HEK293 (cell line): ENCODE measurements at regions not wholly inside any gene's neighbourhood (a gene's known extent, or its start where the extent isn't known, plus 50 kb on each side); places are given as distances from the start of the nearest gene placed in this dataset.

Experiments
- BCL11A ChIP-seq: fragments of 450-650 bp; formaldehyde crosslinking; IDR thresholded peaks from 2 replicates; pipeline ENCODE4 v1.5.1; 2016; ENCODE audit warnings: low read depth, missing biosample characterization, missing genetic modification characterization
- MEIS1 ChIP-seq: sonication (generic); formaldehyde crosslinking; IDR thresholded peaks from 2 replicates; pipeline ENCODE4 v1.8.1; 2022; ENCODE audit warnings: missing genetic modification reagents, mild to moderate bottlenecking, borderline replicate concordance
- PATZ1 ChIP-seq: fragments of 450-650 bp; formaldehyde crosslinking; IDR thresholded peaks from 2 replicates; pipeline ENCODE4 v1.5.1; 2016; ENCODE audit warnings: missing biosample characterization, missing genetic modification characterization
- TRIM28 ChIP-seq: IDR thresholded peaks from 2 replicates; pipeline ENCODE4 v1.6.1; 2011; ENCODE audit warnings: low read length, control low read depth, borderline replicate concordance
- YY1 ChIP-seq: fragments of 450-650 bp; formaldehyde crosslinking; IDR thresholded peaks from 2 replicates; pipeline ENCODE4 v1.5.1; 2018; ENCODE audit warnings: missing biosample characterization, missing genetic modification characterization
- ZBTB21 ChIP-seq: fragments of 450-650 bp; formaldehyde crosslinking; IDR thresholded peaks from 2 replicates; pipeline ENCODE4 v1.5.1; 2017; ENCODE audit warnings: missing biosample characterization, missing genetic modification characterization
- ZNF354C ChIP-seq: fragments of 450-650 bp; formaldehyde crosslinking; IDR thresholded peaks from 2 replicates; pipeline ENCODE4 v1.5.1; 2016; ENCODE audit warnings: missing biosample characterization, missing genetic modification characterization, low read depth, borderline replicate concordance
- ZNF416 ChIP-seq: fragments of 450-650 bp; formaldehyde crosslinking; IDR thresholded peaks from 2 replicates; pipeline ENCODE4 v1.5.1; 2016; ENCODE audit warnings: missing biosample characterization, missing genetic modification characterization
- ZNF48 ChIP-seq: fragments of 450-650 bp; formaldehyde crosslinking; IDR thresholded peaks from 2 replicates; pipeline ENCODE4 v1.5.1; 2016; ENCODE audit warnings: missing biosample characterization, missing genetic modification characterization
- ZNF561 ChIP-seq: fragments of 450-650 bp; IDR thresholded peaks from 2 replicates; pipeline ENCODE4 v1.5.1; 2018; ENCODE audit warnings: missing biosample characterization, missing genetic modification characterization, borderline replicate concordance
- TF ChIP-seq, protein P1 (sequence below): fragments of 450-650 bp; formaldehyde crosslinking; IDR thresholded peaks from 2 replicates; pipeline ENCODE4 v1.5.1; 2016; ENCODE audit warnings: missing biosample characterization, missing genetic modification characterization
- TF ChIP-seq, protein P2 (sequence below): fragments of 450-650 bp; formaldehyde crosslinking; IDR thresholded peaks from 2 replicates; pipeline ENCODE4 v1.5.1; 2016; ENCODE audit warnings: missing biosample characterization, missing genetic modification characterization
- TF ChIP-seq, protein P3 (sequence below): fragments of 450-650 bp; formaldehyde crosslinking; IDR thresholded peaks from 2 replicates; pipeline ENCODE4 v1.5.1; 2017; ENCODE audit warnings: missing biosample characterization, mild to moderate bottlenecking, missing genetic modification characterization, moderate library complexity
- TF ChIP-seq, protein P4 (sequence below): fragments of 450-650 bp; formaldehyde crosslinking; conservative IDR thresholded peaks from 2 replicates; pipeline ENCODE4 v1.5.1; 2016; ENCODE audit warnings: low read depth, missing biosample characterization, missing genetic modification characterization

DNA sequence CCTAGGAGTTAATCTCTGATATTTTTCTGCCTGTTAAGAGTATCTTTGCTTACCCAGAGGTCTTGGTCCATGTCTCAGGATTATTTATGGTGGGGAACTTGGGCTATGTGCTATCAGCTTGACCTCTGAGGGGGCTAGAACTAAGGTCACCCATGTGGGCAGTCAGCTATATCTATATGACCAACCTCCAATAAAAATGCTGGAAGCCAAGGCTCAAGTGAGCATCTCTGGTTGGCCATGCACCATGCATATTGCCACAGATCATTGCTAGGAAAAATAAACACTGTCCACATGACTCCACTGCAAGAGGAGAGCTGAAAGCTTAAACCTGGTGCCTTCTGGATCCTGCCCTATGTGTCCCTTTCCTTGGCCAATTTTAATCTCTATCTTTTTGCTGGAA is 196.5 kb upstream of the SLC7A11 start:
- TF ChIP-seq, protein P1, sequence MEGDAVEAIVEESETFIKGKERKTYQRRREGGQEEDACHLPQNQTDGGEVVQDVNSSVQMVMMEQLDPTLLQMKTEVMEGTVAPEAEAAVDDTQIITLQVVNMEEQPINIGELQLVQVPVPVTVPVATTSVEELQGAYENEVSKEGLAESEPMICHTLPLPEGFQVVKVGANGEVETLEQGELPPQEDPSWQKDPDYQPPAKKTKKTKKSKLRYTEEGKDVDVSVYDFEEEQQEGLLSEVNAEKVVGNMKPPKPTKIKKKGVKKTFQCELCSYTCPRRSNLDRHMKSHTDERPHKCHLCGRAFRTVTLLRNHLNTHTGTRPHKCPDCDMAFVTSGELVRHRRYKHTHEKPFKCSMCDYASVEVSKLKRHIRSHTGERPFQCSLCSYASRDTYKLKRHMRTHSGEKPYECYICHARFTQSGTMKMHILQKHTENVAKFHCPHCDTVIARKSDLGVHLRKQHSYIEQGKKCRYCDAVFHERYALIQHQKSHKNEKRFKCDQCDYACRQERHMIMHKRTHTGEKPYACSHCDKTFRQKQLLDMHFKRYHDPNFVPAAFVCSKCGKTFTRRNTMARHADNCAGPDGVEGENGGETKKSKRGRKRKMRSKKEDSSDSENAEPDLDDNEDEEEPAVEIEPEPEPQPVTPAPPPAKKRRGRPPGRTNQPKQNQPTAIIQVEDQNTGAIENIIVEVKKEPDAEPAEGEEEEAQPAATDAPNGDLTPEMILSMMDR (tag by site-specific recombination): no peak
- no peak for TF ChIP-seq BCL11A (tag by site-specific recombination)
- TF ChIP-seq, protein P2, sequence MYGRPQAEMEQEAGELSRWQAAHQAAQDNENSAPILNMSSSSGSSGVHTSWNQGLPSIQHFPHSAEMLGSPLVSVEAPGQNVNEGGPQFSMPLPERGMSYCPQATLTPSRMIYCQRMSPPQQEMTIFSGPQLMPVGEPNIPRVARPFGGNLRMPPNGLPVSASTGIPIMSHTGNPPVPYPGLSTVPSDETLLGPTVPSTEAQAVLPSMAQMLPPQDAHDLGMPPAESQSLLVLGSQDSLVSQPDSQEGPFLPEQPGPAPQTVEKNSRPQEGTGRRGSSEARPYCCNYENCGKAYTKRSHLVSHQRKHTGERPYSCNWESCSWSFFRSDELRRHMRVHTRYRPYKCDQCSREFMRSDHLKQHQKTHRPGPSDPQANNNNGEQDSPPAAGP (tag by site-specific recombination): no peak
- no peak for TF ChIP-seq ZNF416
- no peak for TF ChIP-seq ZBTB21 (tag by site-specific recombination)
- no peak for TF ChIP-seq ZNF354C (tag by site-specific recombination)
- no peak for TF ChIP-seq ZNF561 (tag by site-specific recombination)
- TF ChIP-seq, protein P3, sequence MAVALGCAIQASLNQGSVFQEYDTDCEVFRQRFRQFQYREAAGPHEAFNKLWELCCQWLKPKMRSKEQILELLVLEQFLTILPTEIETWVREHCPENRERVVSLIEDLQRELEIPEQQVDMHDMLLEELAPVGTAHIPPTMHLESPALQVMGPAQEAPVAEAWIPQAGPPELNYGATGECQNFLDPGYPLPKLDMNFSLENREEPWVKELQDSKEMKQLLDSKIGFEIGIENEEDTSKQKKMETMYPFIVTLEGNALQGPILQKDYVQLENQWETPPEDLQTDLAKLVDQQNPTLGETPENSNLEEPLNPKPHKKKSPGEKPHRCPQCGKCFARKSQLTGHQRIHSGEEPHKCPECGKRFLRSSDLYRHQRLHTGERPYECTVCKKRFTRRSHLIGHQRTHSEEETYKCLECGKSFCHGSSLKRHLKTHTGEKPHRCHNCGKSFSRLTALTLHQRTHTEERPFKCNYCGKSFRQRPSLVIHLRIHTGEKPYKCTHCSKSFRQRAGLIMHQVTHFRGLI (tag by site-specific recombination): peak; percentile 86
- no peak for TF ChIP-seq YY1 (tag by site-specific recombination)
- TF ChIP-seq MEIS1 (CRISPR knock-in tag): no peak
- 0 out of 2 replicates have a peak, but pooled peaks have one; percentile 21 for TF ChIP-seq TRIM28
- TF ChIP-seq, protein P4, sequence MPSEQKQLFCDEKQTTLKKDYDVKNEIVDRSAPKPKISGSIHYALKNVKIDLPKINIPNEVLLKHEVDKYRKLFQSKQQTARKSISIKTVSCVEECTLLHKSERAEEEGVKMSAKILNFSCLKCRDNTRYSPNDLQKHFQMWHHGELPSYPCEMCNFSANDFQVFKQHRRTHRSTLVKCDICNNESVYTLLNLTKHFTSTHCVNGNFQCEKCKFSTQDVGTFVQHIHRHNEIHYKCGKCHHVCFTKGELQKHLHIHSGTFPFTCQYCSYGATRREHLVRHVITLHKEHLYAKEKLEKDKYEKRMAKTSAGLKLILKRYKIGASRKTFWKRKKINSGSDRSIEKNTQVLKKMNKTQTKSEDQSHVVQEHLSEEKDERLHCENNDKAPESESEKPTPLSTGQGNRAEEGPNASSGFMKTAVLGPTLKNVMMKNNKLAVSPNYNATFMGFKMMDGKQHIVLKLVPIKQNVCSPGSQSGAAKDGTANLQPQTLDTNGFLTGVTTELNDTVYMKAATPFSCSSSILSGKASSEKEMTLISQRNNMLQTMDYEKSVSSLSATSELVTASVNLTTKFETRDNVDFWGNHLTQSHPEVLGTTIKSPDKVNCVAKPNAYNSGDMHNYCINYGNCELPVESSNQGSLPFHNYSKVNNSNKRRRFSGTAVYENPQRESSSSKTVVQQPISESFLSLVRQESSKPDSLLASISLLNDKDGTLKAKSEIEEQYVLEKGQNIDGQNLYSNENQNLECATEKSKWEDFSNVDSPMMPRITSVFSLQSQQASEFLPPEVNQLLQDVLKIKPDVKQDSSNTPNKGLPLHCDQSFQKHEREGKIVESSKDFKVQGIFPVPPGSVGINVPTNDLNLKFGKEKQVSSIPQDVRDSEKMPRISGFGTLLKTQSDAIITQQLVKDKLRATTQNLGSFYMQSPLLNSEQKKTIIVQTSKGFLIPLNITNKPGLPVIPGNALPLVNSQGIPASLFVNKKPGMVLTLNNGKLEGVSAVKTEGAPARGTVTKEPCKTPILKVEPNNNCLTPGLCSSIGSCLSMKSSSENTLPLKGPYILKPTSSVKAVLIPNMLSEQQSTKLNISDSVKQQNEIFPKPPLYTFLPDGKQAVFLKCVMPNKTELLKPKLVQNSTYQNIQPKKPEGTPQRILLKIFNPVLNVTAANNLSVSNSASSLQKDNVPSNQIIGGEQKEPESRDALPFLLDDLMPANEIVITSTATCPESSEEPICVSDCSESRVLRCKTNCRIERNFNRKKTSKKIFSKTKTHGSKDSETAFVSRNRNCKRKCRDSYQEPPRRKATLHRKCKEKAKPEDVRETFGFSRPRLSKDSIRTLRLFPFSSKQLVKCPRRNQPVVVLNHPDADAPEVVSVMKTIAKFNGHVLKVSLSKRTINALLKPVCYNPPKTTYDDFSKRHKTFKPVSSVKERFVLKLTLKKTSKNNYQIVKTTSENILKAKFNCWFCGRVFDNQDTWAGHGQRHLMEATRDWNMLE: no peak
- no peak for TF ChIP-seq ZNF48 (tag by site-specific recombination)
- no peak for TF ChIP-seq PATZ1 (tag by site-specific recombination)
